IMR-90 (cell line): ENCODE measurements at regions not wholly inside any gene's neighbourhood (a gene's known extent, or its start where the extent isn't known, plus 50 kb on each side); places are given as distances from the start of the nearest gene placed in this dataset.

Source experiments
- ATAC-seq: fragments of 200-7000 bp; cut with Tn5 transposase; 2 replicates; pipeline ENCODE4 v1.9.1; 2020; ENCODE audit warnings: low read depth, mild to moderate bottlenecking, moderate library complexity
- BruUV-seq: library from RNA; stranded (reverse); fragments of 400-500 nt; replicated peaks from 2 replicates; lab custom pipeline; 2021; lab: Mats Ljungman, UMichigan
- CTCF ChIA-PET: fragments of 300-600 bp; formaldehyde crosslinking; extraction: SDS; loops from one replicate; lab custom pipeline; 2021; ENCODE audit warnings: antibody characterized with exemption; lab: Yijun Ruan, JAX
- POLR2A ChIA-PET: fragments of 300-600 bp; sonication (Branson Sonifier 250); formaldehyde crosslinking; loops from one replicate; lab custom pipeline; 2022; ENCODE audit warnings: antibody characterized with exemption; ENCODE audit not compliant: unreplicated experiment; lab: Charles Lee
- DNase-seq: peaks from one replicate; pipeline ENCODE4 v3.0.0; 2013
- H2AFZ ChIP-seq: replicated peaks from 2 replicates; pipeline ENCODE3; 2013; ENCODE audit warnings: low read length, mild to moderate bottlenecking; ENCODE audit not compliant: poor library complexity
- H2AK5ac ChIP-seq: 2 replicates; pipeline ENCODE4 v1.6.1; 2013; ENCODE audit warnings: low read depth, low read length, inconsistent platforms
- H2AK9ac ChIP-seq: replicated peaks from 2 replicates; pipeline ENCODE3; 2013; ENCODE audit warnings: mild to moderate bottlenecking, low read depth, low read length, moderate library complexity; ENCODE audit not compliant: poor library complexity
- H2BK120ac ChIP-seq: 2 replicates; pipeline ENCODE4 v1.6.1; 2013; ENCODE audit warnings: low read depth, low read length, inconsistent platforms
- H2BK15ac ChIP-seq: 3 replicates; pipeline ENCODE4 v1.6.1; 2013; ENCODE audit warnings: low read depth, low read length, inconsistent platforms
- H2BK20ac ChIP-seq: 2 replicates; pipeline ENCODE4 v1.6.1; 2013; ENCODE audit warnings: low read depth, mild to moderate bottlenecking, inconsistent platforms, low read length, moderate library complexity
- H2BK5ac ChIP-seq: 2 replicates; pipeline ENCODE4 v1.6.1; 2013; ENCODE audit warnings: mild to moderate bottlenecking, low read depth, low read length, inconsistent platforms; ENCODE audit not compliant: poor library complexity, severe bottlenecking
- H3K14ac ChIP-seq: replicated peaks from 2 replicates; pipeline ENCODE4 v1.6.1; 2013; ENCODE audit warnings: low read depth, low read length, inconsistent platforms
- H3K18ac ChIP-seq: 2 replicates; pipeline ENCODE4 v1.6.1; 2013; ENCODE audit warnings: low read depth, low read length, control low read depth
- H3K23ac ChIP-seq: 2 replicates; pipeline ENCODE4 v1.6.1; 2013; ENCODE audit warnings: low read depth, low read length, inconsistent platforms
- H3K27ac ChIP-seq: 2 replicates; pipeline ENCODE4 v1.5.1; 2013; ENCODE audit warnings: mild to moderate bottlenecking, control low read depth, low read length; ENCODE audit not compliant: insufficient read depth
- H3K27me3 ChIP-seq: 2 replicates; pipeline ENCODE4 v1.6.1; 2013; ENCODE audit warnings: low read length; ENCODE audit not compliant: control insufficient read depth, insufficient read depth
- H3K36me3 ChIP-seq: 2 replicates; pipeline ENCODE4 v1.6.1; 2013; ENCODE audit warnings: low read length, mixed read lengths; ENCODE audit not compliant: control insufficient read depth, insufficient read depth
- H3K4ac ChIP-seq: 2 replicates; pipeline ENCODE4 v1.6.1; 2013; ENCODE audit warnings: low read depth, low read length, inconsistent platforms
- H3K4me1 ChIP-seq: 2 replicates; pipeline ENCODE4 v1.6.1; 2013; ENCODE audit warnings: low read length, mixed read lengths; ENCODE audit not compliant: control insufficient read depth, insufficient read depth
- H3K4me2 ChIP-seq: 2 replicates; pipeline ENCODE4 v1.6.1; 2013; ENCODE audit warnings: low read depth, mild to moderate bottlenecking, control low read depth, low read length, moderate library complexity
- H3K4me3 ChIP-seq: 2 replicates; pipeline ENCODE4 v1.5.1; 2013; ENCODE audit warnings: low read depth, mild to moderate bottlenecking, control low read depth, low read length, moderate library complexity; ENCODE audit not compliant: insufficient read depth
- H3K56ac ChIP-seq: 2 replicates; pipeline ENCODE4 v1.6.1; 2013; ENCODE audit warnings: low read length, inconsistent platforms; ENCODE audit not compliant: insufficient read depth; ENCODE audit errors: extremely low read depth
- H3K79me1 ChIP-seq, 2 experiments: 2 replicates each; pipeline ENCODE4 v1.6.1; 2013; ENCODE audit warnings: low read length in 2 of 2, inconsistent platforms in 1 of 2, low read depth in 1 of 2
- H3K9ac ChIP-seq: 2 replicates; pipeline ENCODE4 v1.6.1; 2013; ENCODE audit warnings: low read depth, low read length, control low read depth
- H3K9me1 ChIP-seq: 2 replicates; pipeline ENCODE4 v1.6.1; 2013; ENCODE audit warnings: low read length, inconsistent platforms; ENCODE audit not compliant: insufficient read depth
- H3K9me3 ChIP-seq: 2 replicates; pipeline ENCODE4 v1.6.1; 2013; ENCODE audit warnings: low read length; ENCODE audit not compliant: control insufficient read depth, insufficient read depth
- H4K20me1 ChIP-seq: 2 replicates; pipeline ENCODE4 v1.6.1; 2013; ENCODE audit warnings: low read length, inconsistent platforms; ENCODE audit not compliant: insufficient read depth
- H4K5ac ChIP-seq: 2 replicates; pipeline ENCODE4 v1.6.1; 2013; ENCODE audit warnings: mild to moderate bottlenecking, low read depth, low read length, control low read depth
- H4K8ac ChIP-seq, 2 experiments: 2 replicates each; pipeline ENCODE4 v1.6.1; 2013; ENCODE audit warnings: low read depth in 2 of 2, low read length in 2 of 2, control low read depth in 1 of 2, inconsistent platforms in 1 of 2
- H4K91ac ChIP-seq: 2 replicates; pipeline ENCODE4 v1.6.1; 2013; ENCODE audit warnings: low read depth, low read length, inconsistent platforms; ENCODE audit not compliant: insufficient read depth
- CEBPB ChIP-seq: IDR thresholded peaks from 2 replicates; pipeline ENCODE4 v1.6.1; 2012; ENCODE audit warnings: low read depth, low read length, improper control_type of control experiment
- CTCF ChIP-seq: conservative IDR thresholded peaks from 2 replicates; pipeline ENCODE4 v1.5.1; 2012; ENCODE audit warnings: mild to moderate bottlenecking, low read depth, low read length, improper control_type of control experiment
- MAZ ChIP-seq: IDR thresholded peaks from 2 replicates; pipeline ENCODE4 v1.6.1; 2012; ENCODE audit warnings: low read depth, mild to moderate bottlenecking, low read length, improper control_type of control experiment, moderate library complexity, borderline replicate concordance
- MXI1 ChIP-seq: IDR thresholded peaks from 2 replicates; pipeline ENCODE4 v1.6.1; 2012; ENCODE audit warnings: low read depth, mild to moderate bottlenecking, low read length, moderate library complexity, borderline replicate concordance
- POLR2A ChIP-seq: IDR thresholded peaks from 2 replicates; pipeline ENCODE4 v1.6.1; 2012; ENCODE audit warnings: mild to moderate bottlenecking, low read depth, low read length
- RAD21 ChIP-seq: IDR thresholded peaks from 2 replicates; pipeline ENCODE4 v1.6.1; 2012; ENCODE audit warnings: low read length, improper control_type of control experiment
- RFX5 ChIP-seq: IDR thresholded peaks from 2 replicates; pipeline ENCODE4 v1.8.0; 2012; ENCODE audit warnings: low read depth, mild to moderate bottlenecking, low read length, moderate library complexity
- WGBS, 2 experiments: methylation state at CpG; one replicate each; pipeline versions ENCODE4 v1.1.5 to v1.1.7; 2013; ENCODE audit warnings: missing lambda C conversion rate in 2 of 2; ENCODE audit not compliant: insufficient read length in 1 of 2; ENCODE audit errors: extremely low coverage in 2 of 2; 5-methylcytosine and 5-hydroxymethylcytosine counted together
- dilution Hi-C: fragments of 300-500 bp; cut with HindIII; formaldehyde crosslinking; loops from one replicate; pipeline ENCODE4 v1.14.3; 2018; ENCODE audit warnings: low sequenced_read_pairs; ENCODE audit not compliant: unreplicated experiment
- in situ Hi-C: fragments of 300-500 bp; cut with MboI; formaldehyde crosslinking; loops from 3 replicates; pipeline ENCODE4 v1.14.3; 2019; ENCODE audit warnings: low sequenced_read_pairs, inconsistent platforms, mixed read lengths
- intact Hi-C: fragments of 100-400 bp; cut with micrococcal nuclease; formaldehyde crosslinking; loops from 2 replicates; pipeline ENCODE4 v1.10.0; 2022
- TF ChIP-seq, protein P1 (sequence below): fragments of 150-350 bp; IDR thresholded peaks from 2 replicates; pipeline ENCODE4 v1.6.1; 2017; ENCODE audit warnings: mild to moderate bottlenecking, antibody characterized with exemption, low read length, low read depth

DNA sequence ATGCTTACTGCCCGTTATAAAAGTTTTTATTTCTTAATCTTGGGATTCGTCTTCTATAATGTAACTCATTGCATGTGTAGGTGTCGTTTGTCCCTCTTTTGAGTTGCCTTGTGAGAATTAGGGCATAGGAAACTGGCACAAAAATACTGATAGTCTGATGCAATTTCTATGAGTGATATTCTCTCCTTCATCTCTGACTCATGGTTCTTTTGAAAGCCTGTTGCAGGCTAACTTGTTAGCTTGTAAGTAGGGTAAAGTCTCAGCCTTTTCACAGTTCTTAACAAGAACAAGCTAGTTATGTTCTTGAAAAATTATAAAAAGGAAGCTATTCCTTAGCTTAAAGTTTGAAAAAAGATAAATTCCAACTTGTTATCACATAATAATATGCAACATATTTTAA, 1085.4 kb upstream of the NRXN1 start:
- no peaks in the 10 kb centered on the region for H3K36me3 ChIP-seq
- CTCF ChIA-PET: no interaction called here
- no peak overlapping the region for H2BK5ac ChIP-seq
- H2AFZ ChIP-seq: no peak overlapping the region
- peak; percentile 74 for DNase-seq
- no peak overlapping the region for H4K5ac ChIP-seq
- H2AK9ac ChIP-seq: no peak overlapping the region
- peaks cover 2% of the 10 kb centered on the region; the same call in 1 of the 2 replicates for H3K4me1 ChIP-seq
- no peak overlapping the region for H3K56ac ChIP-seq
- no peak overlapping the region for H2AK5ac ChIP-seq
- no TSS peak for BruUV-seq
- H3K18ac ChIP-seq: peak overlapping the region; percentile 64; the same call in 1 of the 2 replicates
- H2BK15ac ChIP-seq: no peak overlapping the region
- H3K9ac ChIP-seq: no peak overlapping the region
- no peak overlapping the region for H4K8ac ChIP-seq
- H3K9me1 ChIP-seq: no peaks in the 10 kb centered on the region
- no peak overlapping the region for H4K91ac ChIP-seq
- peak overlapping the region; percentile 43; the same call in 1 of the 2 replicates for H2BK120ac ChIP-seq
- dilution Hi-C loops (no loop called here), intact Hi-C loops (no loop called here), in situ Hi-C loops (no loop called here)
- no peaks in the 10 kb centered on the region for H3K9me3 ChIP-seq
- H3K27ac ChIP-seq: no peak overlapping the region
- H3K23ac ChIP-seq: no peak overlapping the region
- H2BK20ac ChIP-seq: no peak overlapping the region
- H3K4me3 ChIP-seq: no peak overlapping the region
- TF ChIP-seq RFX5 (no peak), CTCF (no peak), MXI1 (no peak), POLR2A (no peak), MAZ (no peak), CEBPB (peak; percentile 89), RAD21 (no peak)
- TF ChIP-seq, protein P1, sequence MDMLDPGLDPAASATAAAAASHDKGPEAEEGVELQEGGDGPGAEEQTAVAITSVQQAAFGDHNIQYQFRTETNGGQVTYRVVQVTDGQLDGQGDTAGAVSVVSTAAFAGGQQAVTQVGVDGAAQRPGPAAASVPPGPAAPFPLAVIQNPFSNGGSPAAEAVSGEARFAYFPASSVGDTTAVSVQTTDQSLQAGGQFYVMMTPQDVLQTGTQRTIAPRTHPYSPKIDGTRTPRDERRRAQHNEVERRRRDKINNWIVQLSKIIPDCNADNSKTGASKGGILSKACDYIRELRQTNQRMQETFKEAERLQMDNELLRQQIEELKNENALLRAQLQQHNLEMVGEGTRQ: no peak
- H4K20me1 ChIP-seq: no peaks in the 10 kb centered on the region
- H3K4me2 ChIP-seq: no peak overlapping the region
- peak overlapping the region; percentile 65; the same call in 1 of the 2 replicates for H3K14ac ChIP-seq
- H3K27me3 ChIP-seq: no peaks in the 10 kb centered on the region
- no peak overlapping the region for H3K4ac ChIP-seq
- POLR2A ChIA-PET: no interaction called here
- ATAC-seq: peak; percentile 73
- no peaks in the 10 kb centered on the region for H3K79me1 ChIP-seq
- no CpG with 5 or more reads among the region's 3 CpGs for WGBS, 2 experiments
